T follicular helper cell (primary cell): ENCODE measurements at regions not wholly inside any gene's neighbourhood (a gene's known extent, or its start where the extent isn't known, plus 50 kb on each side); places are given as distances from the start of the nearest gene placed in this dataset.
"Not testable (repeated sequence)": the region's sequence is repeated elsewhere in the genome, so short reads cannot be mapped to it uniquely, and the experiment has no call there.

Source experiments
- DNase-seq: peaks from one replicate; pipeline ENCODE4 v3.0.0-alpha.2; 2020; ENCODE audit warnings: low read depth

GRCh38 chr18:1413323-1413675 is 508.6 kb downstream of the ADCYAP1 start:
- no peak for DNase-seq

- DNase-seq: no peak
These were observed 511.4 kb downstream of the ADCYAP1 start for GRCh38 chr18:1416074-1416473.

- DNase-seq: no peak
These were observed 516.8 kb downstream of the ADCYAP1 start for GRCh38 chr18:1421502-1421901.

GRCh38 chr18:1422634-1423033 is 518.0 kb downstream of the ADCYAP1 start:
- DNase-seq: no peak

GRCh38 chr18:1425679-1426078 is 521.0 kb downstream of the ADCYAP1 start:
- DNase-seq: no peak

GRCh38 chr18:1435487-1435886 is 530.8 kb downstream of the ADCYAP1 start:
- DNase-seq: no peak

GRCh38 chr18:1436199-1436598 is 531.5 kb downstream of the ADCYAP1 start:
- DNase-seq: no peak

GRCh38 chr18:1438458-1438910 is 533.8 kb downstream of the ADCYAP1 start:
- DNase-seq: no peak

GRCh38 chr18:1438967-1439366 is 534.3 kb downstream of the ADCYAP1 start:
- DNase-seq: no peak

- not testable (repeated sequence) for DNase-seq
These were observed 539.4 kb downstream of the ADCYAP1 start for GRCh38 chr18:1444062-1444461.

- no peak for DNase-seq
These were observed 542.1 kb downstream of the ADCYAP1 start for GRCh38 chr18:1446765-1447164.

- DNase-seq: no peak
These were observed 548.1 kb downstream of the ADCYAP1 start for GRCh38 chr18:1452821-1453220.

- DNase-seq: no peak
These were observed 550.9 kb downstream of the ADCYAP1 start for GRCh38 chr18:1455605-1456004.

- DNase-seq: no peak
These were observed 553.9 kb downstream of the ADCYAP1 start for GRCh38 chr18:1458547-1458946.

GRCh38 chr18:1463981-1464380 is 559.3 kb downstream of the ADCYAP1 start:
- no peak for DNase-seq

- DNase-seq: no peak
These were observed 560.0 kb downstream of the ADCYAP1 start for GRCh38 chr18:1464444-1465217.

- no peak for DNase-seq
These were observed 561.4 kb downstream of the ADCYAP1 start for GRCh38 chr18:1466035-1466434.

GRCh38 chr18:1467461-1467964 is 562.8 kb downstream of the ADCYAP1 start:
- no peak for DNase-seq

- DNase-seq: no peak
These were observed 563.9 kb downstream of the ADCYAP1 start for GRCh38 chr18:1468550-1468949.

- DNase-seq: no peak
These were observed 571.2 kb downstream of the ADCYAP1 start for GRCh38 chr18:1475867-1476266.

GRCh38 chr18:1480309-1480708 is 575.6 kb downstream of the ADCYAP1 start:
- DNase-seq: no peak

GRCh38 chr18:1481577-1481976 is 576.9 kb downstream of the ADCYAP1 start:
- DNase-seq: no peak

- DNase-seq: no peak
These were observed 578.7 kb downstream of the ADCYAP1 start for GRCh38 chr18:1483385-1483784.

GRCh38 chr18:1487457-1487856 is 582.8 kb downstream of the ADCYAP1 start:
- DNase-seq: no peak
